B cell (primary cell): ENCODE measurements at regions not wholly inside any gene's neighbourhood (a gene's known extent, or its start where the extent isn't known, plus 50 kb on each side); places are given as distances from the start of the nearest gene placed in this dataset.

Experiments
- ATAC-seq: fragments of 200-7000 bp; cut with Tn5 transposase; one replicate; pipeline ENCODE4 v1.10.0; 2021; ENCODE audit warnings: low read depth, mild to moderate bottlenecking, moderate number of reproducible peaks, moderate library complexity
- CTCF ChIA-PET: fragments of 350-600 bp; sonication (Branson Sonifier 250); formaldehyde crosslinking; loops from one replicate; lab custom pipeline; 2021; ENCODE audit warnings: antibody characterized with exemption, inconsistent platforms; lab: Charles Lee
- POLR2A ChIA-PET: fragments of 350-600 bp; sonication (Branson Sonifier 250); formaldehyde crosslinking; loops from one replicate; lab custom pipeline; 2021; ENCODE audit warnings: antibody characterized with exemption; lab: Charles Lee
- DNase-seq: peaks from one replicate; pipeline ENCODE4 v3.0.0; 2013
- H2AFZ ChIP-seq: 2 replicates; pipeline ENCODE4 v1.6.1; 2012; ENCODE audit warnings: mild to moderate bottlenecking, low read depth, low read length; ENCODE audit not compliant: insufficient read depth, poor library complexity, severe bottlenecking
- H3K27ac ChIP-seq, 2 donors: 1 replicate in 1 of 2; 2 replicates in 1 of 2; pipeline ENCODE4 v1.5.1; 2012 to 2013; ENCODE audit warnings: low read length in 2 of 2, mild to moderate bottlenecking in 2 of 2, moderate library complexity in 1 of 2
- H3K27me3 ChIP-seq, 4 experiments: fragments of 200-600 bp in 1 of 4; sonication (generic) in 1 of 4; replicated peaks in 1 of 4; 1 replicate in 2 of 4; 2 replicates in 2 of 4; pipeline versions ENCODE4 v1.6.1 to v1.7.0; 2013 to 2016; ENCODE audit warnings: low read length in 3 of 4, mild to moderate bottlenecking in 2 of 4, mixed read lengths in 1 of 4, moderate library complexity in 1 of 4; ENCODE audit not compliant: insufficient read depth in 4 of 4, control insufficient read depth in 3 of 4; ENCODE audit errors: control extremely low read depth in 1 of 4
- H3K36me3 ChIP-seq, 2 experiments: replicated peaks in 1 of 2; 1 replicate in 1 of 2; 2 replicates in 1 of 2; pipeline versions ENCODE4 v1.6.1 to v1.7.1; 2013; ENCODE audit warnings: low read length in 1 of 2; ENCODE audit not compliant: insufficient read depth in 2 of 2, control insufficient read depth in 1 of 2; ENCODE audit errors: control extremely low read depth in 1 of 2, extremely low read depth in 1 of 2
- H3K4me1 ChIP-seq, 2 donors: fragments of 200-600 bp in 1 of 2; sonication (generic) in 1 of 2; 1 replicate in 1 of 2; 2 replicates in 1 of 2; pipeline versions ENCODE4 v1.5.1 to v1.6.1; 2013 to 2017; ENCODE audit warnings: low read length in 2 of 2; ENCODE audit not compliant: control insufficient read depth in 2 of 2, insufficient read depth in 2 of 2
- H3K4me2 ChIP-seq: replicated peaks from 2 replicates; pipeline ENCODE3; 2012; ENCODE audit warnings: mild to moderate bottlenecking, low read depth, low read length; ENCODE audit not compliant: poor library complexity, severe bottlenecking
- H3K4me3 ChIP-seq, 5 experiments: fragments of 200-600 bp in 1 of 5; sonication (generic) in 1 of 5; 1 replicate in 3 of 5; 2 replicates in 2 of 5; pipeline versions ENCODE4 v1.5.1 to v1.7.0; 2011 to 2016; ENCODE audit warnings: low read length in 4 of 5, mild to moderate bottlenecking in 4 of 5, low read depth in 2 of 5, control low read depth in 1 of 5, moderate library complexity in 1 of 5; ENCODE audit not compliant: insufficient read depth in 1 of 5; ENCODE audit errors: control extremely low read depth in 1 of 5, extremely low read depth in 1 of 5
- H3K79me2 ChIP-seq: fragments of 200-600 bp; sonication (generic); one replicate; pipeline ENCODE4 v1.6.0; 2016; ENCODE audit warnings: low read length; ENCODE audit not compliant: control insufficient read depth, insufficient read depth
- H3K9ac ChIP-seq: fragments of 200-600 bp; sonication (generic); 2 replicates; pipeline ENCODE4 v1.6.1; 2017; ENCODE audit warnings: mild to moderate bottlenecking, low read length, moderate library complexity
- H3K9me3 ChIP-seq, 3 donors: one replicate each; pipeline versions ENCODE4 v1.6.1 to v1.7.1; 2013; ENCODE audit warnings: low read length in 2 of 3; ENCODE audit not compliant: control insufficient read depth in 2 of 3, insufficient read depth in 1 of 3; ENCODE audit errors: control extremely low read depth in 1 of 3
- H4K20me1 ChIP-seq: 2 replicates; pipeline ENCODE4 v1.6.0; 2012; ENCODE audit warnings: mild to moderate bottlenecking, low read length; ENCODE audit not compliant: insufficient read depth, control insufficient read depth, poor library complexity, severe bottlenecking
- H3K27ac Mint-ChIP-seq: one replicate; pipeline ENCODE4 v1.8.0; 2021; ENCODE audit warnings: mixed read lengths
- H3K27me3 Mint-ChIP-seq: one replicate; pipeline ENCODE4 v1.8.0; 2021; ENCODE audit warnings: mixed read lengths
- H3K4me1 Mint-ChIP-seq: one replicate; pipeline ENCODE4 v1.8.0; 2021; ENCODE audit warnings: mixed read lengths
- H3K4me3 Mint-ChIP-seq: one replicate; pipeline ENCODE4 v1.8.0; 2021; ENCODE audit warnings: mixed read lengths
- H3K9me3 Mint-ChIP-seq: one replicate; pipeline ENCODE4 v1.8.0; 2022; ENCODE audit warnings: mixed read lengths; ENCODE audit not compliant: insufficient read depth
- EZH2 ChIP-seq: IDR thresholded peaks from 2 replicates; pipeline ENCODE4 v1.6.1; 2012; ENCODE audit warnings: borderline replicate concordance, low read depth, mild to moderate bottlenecking, moderate library complexity, low read length; ENCODE audit not compliant: insufficient read depth, poor library complexity, severe bottlenecking
- WGBS: methylation state at CpG from one replicate; pipeline ENCODE4 v1.1.5; 2013; ENCODE audit warnings: missing lambda C conversion rate; ENCODE audit not compliant: insufficient coverage; 5-methylcytosine and 5-hydroxymethylcytosine counted together
- intact Hi-C: fragments of 100-400 bp; cut with micrococcal nuclease; formaldehyde crosslinking; loops from one replicate; pipeline ENCODE4 v1.10.0; 2022
- TF ChIP-seq, protein P1 (sequence below): fragments of 200-600 bp; IDR thresholded peaks from one replicate; pipeline ENCODE4 v1.8.0; 2022; ENCODE audit warnings: antibody characterized with exemption, mild to moderate bottlenecking

DNA sequence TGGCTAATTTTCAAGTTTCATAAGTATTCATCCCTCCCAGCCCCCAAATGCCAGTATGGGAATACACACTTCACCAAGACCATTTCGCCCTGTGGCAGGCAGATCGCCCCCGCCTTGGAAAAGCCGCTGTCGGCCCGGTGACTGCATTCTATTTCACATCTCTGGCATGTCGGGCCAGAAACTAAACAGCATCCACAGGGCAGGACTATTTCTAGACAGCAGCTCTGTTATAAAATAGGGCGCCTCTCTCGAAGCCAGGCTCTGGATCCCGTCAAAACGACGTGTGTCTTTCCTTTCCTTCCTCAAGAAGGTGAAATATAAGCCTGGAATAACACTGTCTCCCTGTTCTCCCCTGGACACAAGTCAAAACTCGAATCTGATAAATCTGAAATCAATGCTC is 56.8 kb downstream of the GSC start:
- H2AFZ ChIP-seq: no peak overlapping the region
- no peak overlapping the region for H3K27ac ChIP-seq
- H3K27ac Mint-ChIP-seq: no peak overlapping the region
- POLR2A ChIA-PET: no interaction called here
- ATAC-seq: no peak
- no peaks in the 10 kb centered on the region for H3K36me3 ChIP-seq
- intact Hi-C loops: no loop called here
- WGBS: 77% methylated on average over 13 of the region's 13 CpGs
- no peaks in the 10 kb centered on the region for H3K9me3 Mint-ChIP-seq
- TF ChIP-seq EZH2: no peak
- TF ChIP-seq, protein P1, sequence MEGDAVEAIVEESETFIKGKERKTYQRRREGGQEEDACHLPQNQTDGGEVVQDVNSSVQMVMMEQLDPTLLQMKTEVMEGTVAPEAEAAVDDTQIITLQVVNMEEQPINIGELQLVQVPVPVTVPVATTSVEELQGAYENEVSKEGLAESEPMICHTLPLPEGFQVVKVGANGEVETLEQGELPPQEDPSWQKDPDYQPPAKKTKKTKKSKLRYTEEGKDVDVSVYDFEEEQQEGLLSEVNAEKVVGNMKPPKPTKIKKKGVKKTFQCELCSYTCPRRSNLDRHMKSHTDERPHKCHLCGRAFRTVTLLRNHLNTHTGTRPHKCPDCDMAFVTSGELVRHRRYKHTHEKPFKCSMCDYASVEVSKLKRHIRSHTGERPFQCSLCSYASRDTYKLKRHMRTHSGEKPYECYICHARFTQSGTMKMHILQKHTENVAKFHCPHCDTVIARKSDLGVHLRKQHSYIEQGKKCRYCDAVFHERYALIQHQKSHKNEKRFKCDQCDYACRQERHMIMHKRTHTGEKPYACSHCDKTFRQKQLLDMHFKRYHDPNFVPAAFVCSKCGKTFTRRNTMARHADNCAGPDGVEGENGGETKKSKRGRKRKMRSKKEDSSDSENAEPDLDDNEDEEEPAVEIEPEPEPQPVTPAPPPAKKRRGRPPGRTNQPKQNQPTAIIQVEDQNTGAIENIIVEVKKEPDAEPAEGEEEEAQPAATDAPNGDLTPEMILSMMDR: no peak
- H3K27me3 ChIP-seq: peaks cover 0 to 2% (median 0%) of the 10 kb centered on the region in 4 experiments
- no peaks in the 10 kb centered on the region for H4K20me1 ChIP-seq
- H3K4me3 ChIP-seq: no peak overlapping the region
- no peak overlapping the region for H3K4me3 Mint-ChIP-seq
- peaks cover 12% of the 10 kb centered on the region for H3K27me3 Mint-ChIP-seq
- H3K9ac ChIP-seq: no peak overlapping the region
- H3K4me1 ChIP-seq: no peaks in the 10 kb centered on the region
- no peak for DNase-seq
- H3K4me2 ChIP-seq: no peak overlapping the region
- peaks cover 0 to 2% (median 0%) of the 10 kb centered on the region in 3 donors for H3K9me3 ChIP-seq
- no peaks in the 10 kb centered on the region for H3K4me1 Mint-ChIP-seq
- CTCF ChIA-PET: no interaction called here
- no peaks in the 10 kb centered on the region for H3K79me2 ChIP-seq

DNA sequence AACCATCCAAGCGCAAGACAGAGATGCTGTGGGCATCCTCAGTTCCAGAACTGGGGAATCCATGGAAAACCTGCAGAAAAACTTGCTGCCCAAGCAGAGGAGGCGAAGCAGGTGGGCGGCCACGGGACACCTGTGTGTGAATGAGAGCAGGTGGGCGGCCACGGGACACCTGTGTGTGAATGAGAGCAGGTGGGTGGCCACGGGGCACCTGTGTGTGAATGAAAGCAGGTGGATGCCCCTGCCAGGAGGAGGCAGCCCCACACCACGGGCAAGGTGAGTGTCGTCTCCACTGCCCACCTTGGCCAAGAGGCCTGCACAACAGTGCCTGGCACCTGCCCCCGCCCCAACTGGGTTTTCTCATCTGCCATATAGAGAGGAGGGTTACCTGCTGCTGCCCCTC is 59.2 kb downstream of the GSC start:
- Histone ChIP-seq H3K36me3 (no peaks in the 10 kb centered on the region), H3K27ac (no peak overlapping the region), H2AFZ (no peak overlapping the region), H3K27me3 (peaks cover 0 to 5% (median 0%) of the 10 kb centered on the region in 4 experiments), H3K9ac (no peak overlapping the region), H3K4me1 (no peaks in the 10 kb centered on the region), H4K20me1 (no peaks in the 10 kb centered on the region), H3K79me2 (no peaks in the 10 kb centered on the region), H3K4me3 (no peak overlapping the region), H3K4me2 (no peak overlapping the region), H3K9me3 (peaks cover 0 to 2% (median 0%) of the 10 kb centered on the region in 3 donors)
- intact Hi-C loops: no loop called here
- Mint-ChIP-seq H3K4me3 (no peak overlapping the region), H3K4me1 (no peaks in the 10 kb centered on the region), H3K27me3 (peaks cover 19% of the 10 kb centered on the region), H3K9me3 (no peaks in the 10 kb centered on the region), H3K27ac (no peak overlapping the region)
- ChIA-PET POLR2A (no interaction called here), CTCF (no interaction called here)
- ATAC-seq: no peak
- no peak for DNase-seq
- TF ChIP-seq, protein P1: no peak
- no peak for TF ChIP-seq EZH2
- WGBS: 79% methylated on average over 9 of the region's 10 CpGs
